ENCODE measurements at regions not wholly inside any gene's neighbourhood (a gene's known extent, or its start where the extent isn't known, plus 50 kb on each side); places are given as distances from the start of the nearest gene placed in this dataset.

DNA sequence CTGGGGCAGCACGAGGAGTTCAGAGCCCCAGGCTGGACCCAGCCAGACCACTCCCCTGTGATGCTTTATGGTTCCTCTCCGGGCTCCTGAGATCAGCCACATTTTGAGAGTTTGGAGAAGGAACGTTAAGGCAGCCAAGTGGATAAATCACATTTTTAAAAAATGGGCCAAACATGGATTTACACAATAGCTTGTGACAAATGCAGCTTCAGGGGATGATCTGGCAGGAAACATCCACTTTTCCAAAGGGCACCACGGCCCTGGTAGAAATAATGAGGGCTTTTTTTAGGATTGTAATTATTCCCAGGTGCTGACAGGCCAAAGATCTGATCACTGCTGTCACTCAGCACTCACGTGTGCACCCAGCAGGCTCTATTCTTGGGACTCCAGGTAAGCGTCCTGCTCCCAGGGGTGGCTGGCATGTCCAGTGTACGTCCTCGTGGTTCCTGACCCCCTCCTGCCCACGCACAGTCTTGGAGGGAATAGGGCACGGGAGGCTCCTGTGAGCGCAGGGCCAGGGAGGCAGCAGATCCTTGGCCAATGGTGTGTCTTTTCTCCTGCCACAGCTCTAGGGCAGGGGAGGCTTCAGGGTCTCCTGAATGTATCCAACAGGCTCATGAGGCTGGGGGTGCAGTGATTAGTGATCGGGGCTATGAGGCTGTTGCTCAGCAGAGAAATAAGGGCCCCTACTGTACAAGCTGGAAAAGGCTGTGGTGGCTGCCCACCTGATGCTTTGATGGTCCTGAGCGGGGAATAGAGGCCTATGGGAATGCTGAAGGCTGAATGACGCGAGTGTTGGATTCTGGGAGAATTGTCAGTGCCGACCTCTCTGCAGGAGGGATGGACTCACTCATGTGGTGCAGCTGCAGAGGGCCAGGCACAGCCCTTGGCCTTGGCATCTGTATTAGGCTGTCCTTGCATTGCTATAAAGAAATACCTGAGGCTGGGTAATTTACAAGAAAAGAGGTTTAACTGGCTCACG lies 415.7 kb downstream of the PTPRU start:
- DNase-seq (ENCODE audit: insufficient read length): no peak
- FAIRE-seq: no peak

DNA sequence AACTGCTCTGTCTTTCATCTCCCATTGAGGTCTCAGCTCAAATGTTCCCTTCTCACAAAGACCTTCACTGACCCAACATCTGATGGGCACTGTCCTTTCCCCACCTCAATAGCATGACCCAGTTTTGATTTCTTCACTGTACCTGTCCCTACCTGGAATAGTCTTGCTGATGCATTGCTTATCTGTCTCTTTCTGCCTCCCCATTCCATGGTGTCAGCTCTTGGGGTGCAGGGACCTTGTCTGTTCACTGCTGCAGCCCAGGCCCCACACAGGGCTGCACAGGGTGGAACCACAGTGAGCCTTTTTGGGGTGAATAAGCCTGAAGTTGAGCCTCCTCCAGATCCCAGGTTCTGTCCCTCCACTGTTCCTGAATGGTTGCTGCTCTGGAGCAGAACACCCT lies 414.9 kb downstream of the PTPRU start:
- DNase-seq (ENCODE audit: insufficient read length) (no peak), FAIRE-seq (no peak)
- TF ChIP-seq TAF1 (IDR thresholded peaks at IDR 0.05; ENCODE audit: borderline replicate concordance, low read depth, low read length): no peak
- TF ChIP-seq POLR2AphosphoS5 (IDR thresholded peaks at IDR 0.05; ENCODE audit: low read depth, low read length): no peak
- TF ChIP-seq POLR2A (IDR thresholded peaks at IDR 0.05; ENCODE audit: low read depth, low read length): no peak

More for the DNA sequence above, 415.7 kb downstream of the PTPRU start:
- TF ChIP-seq POLR2A (IDR thresholded peaks at IDR 0.05; ENCODE audit: low read depth, low read length) (no peak), POLR2AphosphoS5 (IDR thresholded peaks at IDR 0.05; ENCODE audit: low read depth, low read length) (no peak), TAF1 (IDR thresholded peaks at IDR 0.05; ENCODE audit: borderline replicate concordance, low read depth, low read length) (no peak)

DNA sequence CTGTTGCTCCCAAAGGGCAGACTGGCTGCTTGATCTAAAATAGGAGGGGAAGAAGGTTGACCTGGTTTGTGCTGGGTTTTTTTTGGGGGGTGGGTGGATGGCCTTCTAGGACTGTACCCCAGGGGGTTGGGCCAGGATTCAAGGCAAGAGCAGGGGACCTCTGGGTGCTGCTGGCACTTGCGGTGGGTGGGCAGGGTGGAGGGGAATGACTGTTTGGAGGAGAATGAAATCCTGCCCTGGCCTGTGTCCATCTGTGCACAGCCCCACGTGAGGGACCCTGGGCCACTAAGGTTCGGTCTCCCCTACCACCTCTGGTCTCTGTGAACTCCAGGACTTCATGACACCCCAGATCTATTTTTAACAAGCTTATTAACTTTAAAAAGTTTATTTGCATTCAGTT lies 414.2 kb downstream of the PTPRU start:
- FAIRE-seq: no peak
- TF ChIP-seq POLR2AphosphoS5 (IDR thresholded peaks at IDR 0.05; ENCODE audit: low read depth, low read length) (no peak), TAF1 (IDR thresholded peaks at IDR 0.05; ENCODE audit: borderline replicate concordance, low read depth, low read length) (no peak), POLR2A (IDR thresholded peaks at IDR 0.05; ENCODE audit: low read depth, low read length) (no peak)
- no peak for DNase-seq (ENCODE audit: insufficient read length)

DNA sequence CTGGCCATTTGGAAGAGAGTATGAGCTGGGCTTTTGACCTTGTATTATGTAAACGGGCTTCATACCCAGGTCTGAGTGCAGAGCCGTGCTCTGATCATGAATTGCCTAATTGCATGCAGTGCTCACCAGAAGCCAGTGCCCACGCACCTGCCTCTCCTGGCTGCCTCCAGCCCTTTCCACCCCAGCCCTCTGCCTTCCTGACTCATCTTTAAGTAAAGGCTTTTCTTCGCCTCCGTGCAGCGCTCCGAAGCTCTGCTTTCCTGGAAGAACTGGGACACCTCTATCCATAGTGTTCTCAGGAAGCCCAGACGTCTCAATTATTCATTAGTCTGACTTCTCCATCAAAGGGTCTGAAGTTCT lies 413.7 kb downstream of the PTPRU start:
- TF ChIP-seq TAF1 (IDR thresholded peaks at IDR 0.05; ENCODE audit: borderline replicate concordance, low read depth, low read length) (no peak), POLR2AphosphoS5 (IDR thresholded peaks at IDR 0.05; ENCODE audit: low read depth, low read length) (no peak), POLR2A (IDR thresholded peaks at IDR 0.05; ENCODE audit: low read depth, low read length) (no peak)
- FAIRE-seq: no peak
- DNase-seq (ENCODE audit: insufficient read length): no peak

DNA sequence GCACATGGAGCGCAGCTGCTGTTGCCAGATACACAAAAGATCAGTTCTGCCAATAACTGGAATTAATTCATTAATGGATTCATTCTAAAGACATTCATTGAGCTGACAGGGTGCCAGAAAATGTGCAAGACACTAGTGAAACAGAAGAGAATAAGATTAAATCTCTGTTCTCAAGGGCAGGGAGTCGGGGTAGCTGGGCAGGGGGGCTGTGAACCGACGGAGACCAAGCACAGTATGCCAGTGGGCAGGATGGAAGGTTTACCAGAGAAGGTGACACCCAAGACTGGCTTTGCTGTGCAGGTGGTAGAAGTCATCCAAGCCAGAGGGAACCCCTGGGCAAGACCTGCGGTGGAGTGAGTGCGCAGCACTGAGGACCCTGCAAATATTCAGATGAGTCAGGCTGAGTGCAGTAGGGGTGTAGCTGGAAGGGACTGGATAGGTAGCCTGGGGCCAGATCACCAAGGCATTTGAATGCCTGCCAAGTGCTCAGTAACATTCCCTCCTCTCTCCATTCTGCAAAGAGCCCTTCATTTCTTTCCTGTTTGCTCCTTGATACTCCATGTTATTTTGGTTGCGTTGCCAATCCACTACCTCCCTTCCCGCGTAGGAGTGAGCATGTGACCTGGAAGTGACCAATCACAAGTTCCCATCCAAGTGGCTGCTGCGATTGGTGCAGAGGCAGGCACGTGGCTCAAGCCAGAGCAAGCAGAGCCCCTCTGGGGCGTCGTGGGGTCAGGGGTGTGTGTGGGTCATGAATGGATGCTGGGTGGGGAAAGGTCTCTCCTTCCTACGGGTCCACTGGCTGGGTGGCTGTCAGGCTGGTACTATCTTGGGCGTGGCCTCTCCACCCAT lies 413.1 kb downstream of the PTPRU start:
- DNase-seq (ENCODE audit: insufficient read length): no peak
- TF ChIP-seq TAF1 (IDR thresholded peaks at IDR 0.05; ENCODE audit: borderline replicate concordance, low read depth, low read length) (no peak), POLR2A (IDR thresholded peaks at IDR 0.05; ENCODE audit: low read depth, low read length) (no peak), POLR2AphosphoS5 (IDR thresholded peaks at IDR 0.05; ENCODE audit: low read depth, low read length) (no peak)
- FAIRE-seq: no peak

DNA sequence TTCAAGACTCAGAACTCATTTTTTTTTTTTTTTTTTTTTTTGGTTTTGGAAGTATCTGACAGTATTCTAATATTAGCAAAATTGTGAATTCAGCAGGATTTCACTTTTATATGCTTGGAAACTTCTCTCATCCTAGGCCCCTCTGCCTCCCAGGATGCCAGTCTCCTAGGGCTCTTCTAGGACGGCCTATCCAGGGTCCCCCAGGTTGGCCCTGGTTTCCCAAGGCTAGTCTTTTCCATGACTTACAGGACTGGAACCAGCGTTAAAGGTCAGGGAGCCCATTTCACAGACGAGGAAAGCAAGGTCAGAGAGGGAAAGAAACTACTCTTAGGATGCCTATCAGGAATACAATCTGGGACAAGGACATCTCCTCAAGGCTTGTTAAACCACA lies 412.5 kb downstream of the PTPRU start:
- no peak for FAIRE-seq
- TF ChIP-seq POLR2AphosphoS5 (IDR thresholded peaks at IDR 0.05; ENCODE audit: low read depth, low read length) (no peak), POLR2A (IDR thresholded peaks at IDR 0.05; ENCODE audit: low read depth, low read length) (no peak), TAF1 (IDR thresholded peaks at IDR 0.05; ENCODE audit: borderline replicate concordance, low read depth, low read length) (no peak)
- DNase-seq (ENCODE audit: insufficient read length): no peak

DNA sequence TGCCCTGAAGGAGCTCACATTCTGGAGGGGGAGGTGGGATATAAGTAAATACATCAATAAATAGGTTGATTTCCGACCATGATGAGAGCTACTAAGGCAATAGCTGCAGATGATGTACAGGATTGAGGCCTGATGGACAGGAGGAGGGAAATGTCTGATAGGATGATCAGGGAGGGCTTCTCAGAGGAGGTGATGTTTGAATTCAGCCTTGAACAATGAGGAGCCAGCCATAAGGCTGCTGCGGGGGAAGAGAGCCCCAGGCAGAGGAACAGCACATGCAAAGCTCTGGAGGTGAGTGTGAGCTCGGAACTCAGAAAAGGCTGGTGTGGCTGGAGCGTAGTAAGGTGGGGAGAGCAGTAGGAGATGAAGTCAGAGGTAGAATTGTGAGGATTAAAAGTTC lies 411.7 kb downstream of the PTPRU start:
- TF ChIP-seq POLR2A (IDR thresholded peaks at IDR 0.05; ENCODE audit: low read depth, low read length) (no peak), POLR2AphosphoS5 (IDR thresholded peaks at IDR 0.05; ENCODE audit: low read depth, low read length) (no peak), TAF1 (IDR thresholded peaks at IDR 0.05; ENCODE audit: borderline replicate concordance, low read depth, low read length) (no peak)
- FAIRE-seq: no peak

DNA sequence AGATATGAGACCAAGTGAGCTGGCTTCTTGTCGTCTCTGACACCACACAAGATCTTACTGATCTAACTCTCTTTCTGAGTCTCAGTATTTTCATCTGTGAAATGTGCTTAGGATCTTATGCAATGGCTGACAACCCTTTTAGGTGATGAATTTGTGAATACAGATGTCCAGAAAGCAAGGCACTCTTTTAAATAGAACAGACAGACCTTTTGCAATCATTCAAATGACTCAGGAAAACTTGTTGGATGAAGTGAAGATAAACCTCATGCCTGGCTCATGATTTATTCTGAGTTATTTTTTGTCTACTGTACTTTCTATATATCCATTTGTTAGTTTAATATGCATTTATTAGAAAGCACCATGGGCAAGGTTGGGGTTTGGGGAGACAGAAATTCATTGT lies 411.3 kb downstream of the PTPRU start:
- FAIRE-seq: no peak
- TF ChIP-seq POLR2AphosphoS5 (IDR thresholded peaks at IDR 0.05; ENCODE audit: low read depth, low read length) (no peak), POLR2A (IDR thresholded peaks at IDR 0.05; ENCODE audit: low read depth, low read length) (no peak), TAF1 (IDR thresholded peaks at IDR 0.05; ENCODE audit: borderline replicate concordance, low read depth, low read length) (no peak)
- DNase-seq (ENCODE audit: insufficient read length): no peak

More for the DNA sequence above, 411.7 kb downstream of the PTPRU start:
- no peak for DNase-seq (ENCODE audit: insufficient read length)

DNA sequence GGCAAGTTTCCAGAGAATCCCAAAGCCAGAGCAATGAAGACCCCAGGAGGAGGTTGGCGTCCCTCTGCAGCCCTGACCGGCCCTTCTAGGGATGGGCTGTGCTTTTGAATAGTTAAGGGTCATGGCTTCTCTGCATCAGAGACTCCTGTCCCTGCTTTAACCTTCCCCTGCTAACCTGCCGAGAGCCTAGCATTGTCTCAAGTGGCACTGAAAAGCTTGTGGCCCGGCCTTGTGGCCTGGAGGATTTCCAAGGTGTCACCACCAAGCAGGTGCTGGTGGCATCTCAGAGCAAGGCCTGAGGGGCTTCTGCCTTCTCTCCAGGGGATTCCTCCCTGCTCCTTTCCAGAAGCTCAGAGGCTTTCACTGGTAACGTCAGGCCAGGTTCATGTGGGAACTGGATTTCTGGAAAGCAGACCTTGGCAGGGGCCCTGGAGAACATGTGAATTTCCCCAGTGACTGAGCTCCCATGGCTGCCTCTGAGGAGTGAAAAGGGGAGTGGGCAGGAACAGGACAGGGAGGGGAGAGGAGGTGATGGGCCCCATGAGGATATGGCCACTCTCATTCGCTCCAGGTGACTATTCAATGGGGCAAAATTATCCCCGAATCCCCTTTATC lies 409.9 kb downstream of the PTPRU start:
- DNase-seq (ENCODE audit: insufficient read length) (no peak), FAIRE-seq (no peak)
- TF ChIP-seq POLR2A (IDR thresholded peaks at IDR 0.05; ENCODE audit: low read depth, low read length) (no peak), TAF1 (IDR thresholded peaks at IDR 0.05; ENCODE audit: borderline replicate concordance, low read depth, low read length) (no peak), POLR2AphosphoS5 (IDR thresholded peaks at IDR 0.05; ENCODE audit: low read depth, low read length) (no peak)

DNA sequence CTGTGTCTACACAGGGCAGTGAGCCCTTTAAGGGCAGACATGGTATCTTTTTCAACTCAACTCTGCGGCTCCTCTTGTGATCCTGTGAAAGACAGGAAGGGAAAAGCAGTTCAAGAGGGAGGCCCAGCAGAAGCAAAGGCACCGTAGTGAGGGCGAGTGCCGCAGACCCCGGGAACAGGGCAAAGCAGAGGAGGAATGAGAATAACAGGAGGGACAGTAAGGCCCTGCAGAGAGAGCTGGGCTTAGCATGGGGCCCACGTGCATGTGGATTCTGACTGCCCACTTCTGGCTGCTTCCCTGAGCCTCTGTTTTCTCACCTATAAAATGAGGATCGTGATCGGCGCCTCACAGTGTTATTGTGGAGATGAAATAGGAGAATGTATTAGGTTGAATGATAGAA lies 409.3 kb downstream of the PTPRU start:
- DNase-seq (ENCODE audit: insufficient read length) (no peak), FAIRE-seq (no peak)
- TF ChIP-seq POLR2AphosphoS5 (IDR thresholded peaks at IDR 0.05; ENCODE audit: low read depth, low read length) (no peak), POLR2A (IDR thresholded peaks at IDR 0.05; ENCODE audit: low read depth, low read length) (no peak), TAF1 (IDR thresholded peaks at IDR 0.05; ENCODE audit: borderline replicate concordance, low read depth, low read length) (no peak)

DNA sequence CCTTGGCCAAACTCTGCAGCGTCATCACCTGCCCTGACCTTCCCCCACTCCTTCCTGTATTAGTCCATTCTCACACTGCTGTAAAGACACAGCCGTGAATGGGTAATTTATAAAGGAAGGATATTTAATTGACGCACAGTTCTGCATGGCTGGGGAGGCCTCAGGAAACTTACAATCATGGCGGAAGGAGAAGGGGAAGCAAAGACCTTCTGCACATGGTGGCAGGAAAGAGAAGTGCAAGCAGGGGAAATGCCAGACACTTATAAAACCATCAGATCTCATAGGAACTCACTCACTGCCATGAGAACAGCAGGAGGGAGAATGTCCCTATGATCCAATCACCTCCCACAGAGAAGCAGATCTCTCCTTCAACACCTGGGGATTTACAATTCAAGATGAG lies 408.5 kb downstream of the PTPRU start:
- DNase-seq (ENCODE audit: insufficient read length) (no peak), FAIRE-seq (no peak)
- no peak for TF ChIP-seq POLR2AphosphoS5 (IDR thresholded peaks at IDR 0.05; ENCODE audit: low read depth, low read length)
- no peak for TF ChIP-seq POLR2A (IDR thresholded peaks at IDR 0.05; ENCODE audit: low read depth, low read length)
- TF ChIP-seq TAF1 (IDR thresholded peaks at IDR 0.05; ENCODE audit: borderline replicate concordance, low read depth, low read length): no peak
